PFSK-1 (cell line): ENCODE measurements at regions not wholly inside any gene's neighbourhood (a gene's known extent, or its start where the extent isn't known, plus 50 kb on each side); places are given as distances from the start of the nearest gene placed in this dataset.

ENCODE experiments used
- REST ChIP-seq, 2 experiments: IDR thresholded peaks; 2 replicates each; pipeline versions ENCODE4 v1.6.1 to v1.8.0; 2011 to 2012; ENCODE audit warnings: low read depth in 2 of 2, low read length in 2 of 2, control low read depth in 1 of 2, inconsistent platforms in 1 of 2, mild to moderate bottlenecking in 1 of 2, moderate library complexity in 1 of 2; ENCODE audit not compliant: insufficient read depth in 1 of 2
- SIN3A ChIP-seq: IDR thresholded peaks from 2 replicates; pipeline ENCODE4 v1.6.1; 2012; ENCODE audit warnings: mild to moderate bottlenecking, low read length, moderate library complexity, borderline replicate concordance; ENCODE audit not compliant: insufficient read depth

- TF ChIP-seq REST (IDR thresholded peaks at IDR 0.05; ENCODE audit: insufficient read depth in 1 of 2, low read depth in 2 of 2, low read length in 2 of 2) (no peak), SIN3A (no peak)
These were observed 136.0 kb upstream of the CHST15 start for GRCh38 chr10:124229201-124229988.
